H1 (cell line): ENCODE measurements at regions not wholly inside any gene's neighbourhood (a gene's known extent, or its start where the extent isn't known, plus 50 kb on each side); places are given as distances from the start of the nearest gene placed in this dataset.

Source experiments
- CHD1 ChIP-seq: IDR thresholded peaks from 2 replicates; pipeline ENCODE4 v1.6.1; 2012; ENCODE audit warnings: low read depth, low read length, improper control_type of control experiment
- EZH2 ChIP-seq: fragments of 200-600 bp; sonication (generic); IDR thresholded peaks from 2 replicates; pipeline ENCODE4 v1.7.1; 2012; ENCODE audit warnings: low read depth, mild to moderate bottlenecking, moderate library complexity, low read length, inconsistent platforms; ENCODE audit not compliant: severe bottlenecking
- RAD21 ChIP-seq, 2 experiments: IDR thresholded peaks in 1 of 2; conservative IDR thresholded peaks in 1 of 2; 2 replicates each; pipeline ENCODE4 v1.6.1; 2011; ENCODE audit warnings: low read depth in 2 of 2, low read length in 2 of 2, improper control_type of control experiment in 1 of 2, inconsistent platforms in 1 of 2, mild to moderate bottlenecking in 1 of 2, moderate library complexity in 1 of 2
- SP1 ChIP-seq: IDR thresholded peaks from 2 replicates; pipeline ENCODE4 v1.6.1; 2011; ENCODE audit warnings: low read depth, low read length
- TAF1 ChIP-seq: IDR thresholded peaks from 2 replicates; pipeline ENCODE4 v1.6.1; 2011; ENCODE audit warnings: mild to moderate bottlenecking, low read depth, low read length
- TF ChIP-seq, protein P1 (sequence below), 3 experiments: IDR thresholded peaks; 1 replicate in 2 of 3; 2 replicates in 1 of 3; pipeline versions ENCODE4 v1.5.1 to v1.6.1; 2011; ENCODE audit warnings: low read length in 3 of 3, mild to moderate bottlenecking in 3 of 3, inconsistent platforms in 2 of 3, low read depth in 1 of 3, moderate library complexity in 1 of 3; ENCODE audit not compliant: insufficient read depth in 1 of 3; ENCODE audit errors: control extremely low read depth in 1 of 3

DNA sequence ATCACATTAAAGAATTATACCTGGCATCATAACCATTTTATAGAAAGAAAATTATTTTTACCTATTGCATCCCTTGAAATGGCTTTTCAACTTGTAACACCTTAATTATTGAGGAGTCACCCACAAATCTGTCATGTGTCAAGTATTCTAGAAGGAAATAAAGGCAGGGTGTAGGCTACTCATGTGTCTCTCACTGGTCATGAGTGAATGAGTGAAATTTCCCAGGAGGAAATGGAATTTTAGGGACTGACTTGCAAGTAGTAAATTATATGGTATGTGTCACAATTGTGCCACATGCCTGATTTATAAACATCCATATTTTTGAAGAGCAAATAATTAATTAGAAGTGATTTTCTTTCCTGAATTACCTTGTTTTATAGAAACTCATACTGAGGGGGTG, 310.5 kb upstream of the ADAMTS9 start:
- TF ChIP-seq RAD21 (IDR thresholded peaks at IDR 0.05 in 1 of 2, conservative IDR thresholded peaks at IDR 0.05 in 1 of 2; ENCODE audit: low read depth in 2 of 2, low read length in 2 of 2) (no peak), EZH2 (no peak), TAF1 (no peak), SP1 (no peak), CHD1 (no peak)
- TF ChIP-seq, protein P1, sequence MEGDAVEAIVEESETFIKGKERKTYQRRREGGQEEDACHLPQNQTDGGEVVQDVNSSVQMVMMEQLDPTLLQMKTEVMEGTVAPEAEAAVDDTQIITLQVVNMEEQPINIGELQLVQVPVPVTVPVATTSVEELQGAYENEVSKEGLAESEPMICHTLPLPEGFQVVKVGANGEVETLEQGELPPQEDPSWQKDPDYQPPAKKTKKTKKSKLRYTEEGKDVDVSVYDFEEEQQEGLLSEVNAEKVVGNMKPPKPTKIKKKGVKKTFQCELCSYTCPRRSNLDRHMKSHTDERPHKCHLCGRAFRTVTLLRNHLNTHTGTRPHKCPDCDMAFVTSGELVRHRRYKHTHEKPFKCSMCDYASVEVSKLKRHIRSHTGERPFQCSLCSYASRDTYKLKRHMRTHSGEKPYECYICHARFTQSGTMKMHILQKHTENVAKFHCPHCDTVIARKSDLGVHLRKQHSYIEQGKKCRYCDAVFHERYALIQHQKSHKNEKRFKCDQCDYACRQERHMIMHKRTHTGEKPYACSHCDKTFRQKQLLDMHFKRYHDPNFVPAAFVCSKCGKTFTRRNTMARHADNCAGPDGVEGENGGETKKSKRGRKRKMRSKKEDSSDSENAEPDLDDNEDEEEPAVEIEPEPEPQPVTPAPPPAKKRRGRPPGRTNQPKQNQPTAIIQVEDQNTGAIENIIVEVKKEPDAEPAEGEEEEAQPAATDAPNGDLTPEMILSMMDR (IDR thresholded peaks at IDR 0.05; ENCODE audit: control extremely low read depth in 1 of 3, insufficient read depth in 1 of 3, low read depth in 1 of 3, low read length in 3 of 3): no peak
